ENCODE measurements at regions not wholly inside any gene's neighbourhood (a gene's known extent, or its start where the extent isn't known, plus 50 kb on each side); places are given as distances from the start of the nearest gene placed in this dataset.

- TF ChIP-seq RAD21 (conservative IDR thresholded peaks at IDR 0.05) = no peak
- TF ChIP-seq REST (IDR thresholded peaks at IDR 0.05; ENCODE audit: borderline replicate concordance) = no peak
- TF ChIP-seq EP300 (conservative IDR thresholded peaks at IDR 0.05; ENCODE audit: poor library complexity, severe bottlenecking) = no peak
- TF ChIP-seq, protein P1, sequence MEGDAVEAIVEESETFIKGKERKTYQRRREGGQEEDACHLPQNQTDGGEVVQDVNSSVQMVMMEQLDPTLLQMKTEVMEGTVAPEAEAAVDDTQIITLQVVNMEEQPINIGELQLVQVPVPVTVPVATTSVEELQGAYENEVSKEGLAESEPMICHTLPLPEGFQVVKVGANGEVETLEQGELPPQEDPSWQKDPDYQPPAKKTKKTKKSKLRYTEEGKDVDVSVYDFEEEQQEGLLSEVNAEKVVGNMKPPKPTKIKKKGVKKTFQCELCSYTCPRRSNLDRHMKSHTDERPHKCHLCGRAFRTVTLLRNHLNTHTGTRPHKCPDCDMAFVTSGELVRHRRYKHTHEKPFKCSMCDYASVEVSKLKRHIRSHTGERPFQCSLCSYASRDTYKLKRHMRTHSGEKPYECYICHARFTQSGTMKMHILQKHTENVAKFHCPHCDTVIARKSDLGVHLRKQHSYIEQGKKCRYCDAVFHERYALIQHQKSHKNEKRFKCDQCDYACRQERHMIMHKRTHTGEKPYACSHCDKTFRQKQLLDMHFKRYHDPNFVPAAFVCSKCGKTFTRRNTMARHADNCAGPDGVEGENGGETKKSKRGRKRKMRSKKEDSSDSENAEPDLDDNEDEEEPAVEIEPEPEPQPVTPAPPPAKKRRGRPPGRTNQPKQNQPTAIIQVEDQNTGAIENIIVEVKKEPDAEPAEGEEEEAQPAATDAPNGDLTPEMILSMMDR (IDR thresholded peaks at IDR 0.05; ENCODE audit: poor library complexity, severe bottlenecking) = no peak
Measured at GRCh38 chr5:51872144-51872543, 488.9 kb downstream of the ISL1 start.
